HG03159 (cell line): ENCODE measurements at regions not wholly inside any gene's neighbourhood (a gene's known extent, or its start where the extent isn't known, plus 50 kb on each side); places are given as distances from the start of the nearest gene placed in this dataset.

Experiments used
- ATAC-seq: cut with Tn5 transposase; IDR thresholded peaks from one replicate; pipeline ENCODE4 v1.9.1; 2021; ENCODE audit warnings: mild to moderate bottlenecking, moderate library complexity; ENCODE audit not compliant: unreplicated experiment

DNA sequence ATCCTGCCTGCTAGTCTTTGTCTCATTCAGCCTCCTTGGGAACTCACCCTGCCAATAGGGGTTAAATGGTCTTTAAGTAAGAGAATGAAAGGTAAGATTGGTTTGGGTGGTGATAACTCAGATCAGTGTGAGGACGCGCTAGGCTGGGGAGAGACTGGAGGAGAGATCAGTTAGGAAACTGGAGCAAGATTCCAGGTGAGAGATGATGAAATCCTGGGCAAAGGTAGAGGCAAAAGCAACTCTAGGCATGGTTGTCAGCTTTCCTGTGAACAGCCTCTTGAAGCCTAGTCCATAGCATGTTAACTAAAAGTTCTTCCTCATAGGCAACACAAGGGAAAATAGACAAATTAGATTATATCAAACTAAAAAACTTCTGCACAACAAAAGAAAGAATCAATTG is 145.2 kb upstream of the ANKRD28 start:
- no peak for ATAC-seq

DNA sequence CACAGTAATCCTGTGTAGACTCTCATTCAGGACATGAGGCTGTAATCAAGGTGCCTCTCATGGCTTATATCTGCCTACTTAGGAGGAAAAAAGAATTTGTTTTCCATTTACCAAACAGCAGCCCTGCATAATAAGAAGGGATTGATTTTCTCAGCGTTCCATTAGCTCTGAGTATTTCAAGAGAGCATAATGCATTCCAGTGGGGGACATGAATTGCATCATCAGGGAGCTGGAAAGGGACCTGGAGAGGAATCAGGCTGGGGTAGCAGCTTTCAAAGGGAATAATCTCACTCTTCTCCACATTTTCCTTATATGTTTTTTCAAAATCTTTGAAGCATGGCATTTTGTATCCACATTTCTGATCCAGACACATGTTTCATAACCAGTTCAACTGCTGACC is 150.6 kb upstream of the ANKRD28 start:
- ATAC-seq, result no peak

GRCh38 chr3:15952543-15953175 is 154.9 kb upstream of the ANKRD28 start:
- ATAC-seq, result no peak

- ATAC-seq, result no peak
Measured at GRCh38 chr3:15953841-15954240, 156.1 kb upstream of the ANKRD28 start.

- no peak for ATAC-seq
Measured at GRCh38 chr3:15955968-15956367, 158.2 kb upstream of the ANKRD28 start.

- no peak for ATAC-seq
Measured at GRCh38 chr3:15958692-15959433, 161.1 kb upstream of the ANKRD28 start.

DNA sequence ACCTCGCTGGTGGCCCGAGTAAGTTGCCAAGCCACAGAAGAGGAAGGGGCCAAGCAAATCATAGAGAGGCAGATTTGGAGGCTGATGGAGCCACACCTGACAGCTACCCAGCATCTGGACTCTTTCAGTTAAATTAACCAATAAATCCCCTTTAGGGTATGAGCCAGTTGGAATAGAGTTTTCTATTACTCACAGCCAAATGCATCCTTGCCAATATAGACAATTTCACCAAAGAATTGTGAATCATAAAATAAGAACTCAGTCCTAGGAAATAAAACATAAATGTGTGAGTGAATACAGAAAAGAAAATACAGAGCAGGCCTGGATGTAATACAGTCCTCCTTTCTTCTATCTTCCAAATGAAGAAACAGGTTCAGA is 161.6 kb upstream of the ANKRD28 start:
- no peak for ATAC-seq

GRCh38 chr3:15964605-15965442 is 167.0 kb upstream of the ANKRD28 start:
- no peak for ATAC-seq

DNA sequence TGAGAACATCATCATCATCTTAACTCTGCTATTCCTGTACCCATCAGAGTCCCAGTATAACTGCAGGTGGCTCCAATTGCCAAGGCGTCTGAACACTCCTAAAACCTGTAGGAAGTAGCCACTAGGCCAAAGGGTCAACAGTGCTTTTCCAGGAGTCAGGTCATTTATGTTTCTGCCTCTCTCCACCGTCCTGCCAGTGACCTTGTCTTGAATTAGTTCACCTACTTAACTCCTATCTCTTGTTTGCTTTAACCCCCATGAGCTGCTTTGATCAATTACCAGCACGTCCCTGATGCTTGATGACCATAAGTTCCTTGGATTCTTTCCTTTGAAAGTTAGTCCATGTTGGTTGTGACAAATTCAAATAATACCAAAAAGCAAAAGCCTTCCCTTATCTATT is 169.8 kb upstream of the ANKRD28 start:
- no peak for ATAC-seq

DNA sequence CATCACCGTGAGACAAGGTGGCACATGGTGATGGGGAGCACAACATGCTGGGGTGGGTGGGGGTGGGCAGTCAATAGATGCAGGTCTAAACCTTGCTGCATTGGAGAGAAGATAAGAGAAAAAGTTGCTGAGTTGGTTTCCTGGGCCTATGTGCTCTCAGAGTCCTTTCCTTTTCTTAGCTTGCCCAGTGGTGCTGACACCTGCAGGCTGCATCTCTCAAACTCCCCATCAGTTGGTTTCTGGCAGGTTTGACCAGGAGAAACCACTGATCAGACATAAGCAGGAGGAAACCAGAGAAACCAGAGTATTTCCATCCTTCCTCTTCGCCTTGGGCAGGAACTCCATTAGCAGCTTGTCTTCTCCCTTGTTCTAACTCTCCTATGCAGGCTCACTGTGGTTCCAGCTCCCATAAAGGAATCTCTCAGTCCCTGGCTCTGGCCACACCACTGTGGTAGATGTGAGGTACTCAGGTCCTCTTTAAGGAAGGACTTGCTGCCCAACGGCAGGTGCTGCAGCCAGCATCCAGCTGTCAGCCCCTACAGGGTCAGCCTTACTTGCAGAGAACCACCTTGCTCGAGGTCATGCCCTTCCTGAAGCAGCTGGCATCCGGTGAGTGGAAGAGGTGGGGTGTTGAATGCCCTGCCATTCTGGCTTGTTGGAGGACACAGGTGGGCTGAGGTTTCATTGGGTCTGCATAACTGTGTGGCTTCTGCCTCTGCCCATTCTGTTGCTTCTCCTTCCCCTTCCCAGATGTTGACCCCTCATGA is 172.3 kb upstream of the ANKRD28 start:
- ATAC-seq, result no peak

DNA sequence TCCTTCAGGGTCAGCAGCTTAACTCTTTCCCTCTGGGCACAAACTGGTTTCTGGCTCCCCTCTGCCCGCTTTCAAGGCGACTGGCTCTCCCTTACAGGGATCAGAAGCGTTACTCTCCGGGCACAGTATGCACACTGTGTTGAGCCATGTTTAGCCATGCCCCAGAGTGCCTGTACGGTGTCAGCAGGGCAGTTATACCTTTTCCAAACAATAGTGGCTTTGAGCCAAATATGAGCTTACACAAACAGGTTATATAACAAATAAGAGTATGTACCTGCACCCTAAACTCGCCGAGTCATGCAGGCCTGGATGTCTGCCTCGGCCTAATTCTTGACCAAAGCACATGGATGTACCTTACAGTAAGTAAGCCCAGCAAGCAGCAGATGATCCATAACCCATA is 175.6 kb upstream of the ANKRD28 start:
- ATAC-seq, result no peak

DNA sequence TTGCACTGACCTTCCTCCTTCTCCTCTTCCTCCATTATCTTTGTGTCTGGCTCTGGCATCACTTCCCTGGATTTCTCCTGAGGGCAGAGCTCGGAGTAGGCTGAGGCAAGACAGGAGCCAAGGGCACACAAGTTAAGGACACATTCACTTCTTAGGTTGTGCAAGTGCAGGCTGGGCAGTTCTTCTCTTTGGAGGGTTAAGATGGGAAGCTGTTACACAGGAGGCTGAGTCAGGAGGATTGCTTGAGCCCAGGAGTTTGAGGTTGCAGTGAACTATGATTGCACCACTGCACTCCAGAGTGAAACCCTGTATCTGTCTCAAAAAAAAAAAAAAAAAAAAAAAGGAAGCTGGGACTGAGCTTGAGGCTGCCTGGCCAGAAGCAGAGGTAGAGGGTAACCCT is 176.2 kb upstream of the ANKRD28 start:
- no peak for ATAC-seq

GRCh38 chr3:15974647-15975046 is 176.9 kb upstream of the ANKRD28 start:
- ATAC-seq, result no peak

DNA sequence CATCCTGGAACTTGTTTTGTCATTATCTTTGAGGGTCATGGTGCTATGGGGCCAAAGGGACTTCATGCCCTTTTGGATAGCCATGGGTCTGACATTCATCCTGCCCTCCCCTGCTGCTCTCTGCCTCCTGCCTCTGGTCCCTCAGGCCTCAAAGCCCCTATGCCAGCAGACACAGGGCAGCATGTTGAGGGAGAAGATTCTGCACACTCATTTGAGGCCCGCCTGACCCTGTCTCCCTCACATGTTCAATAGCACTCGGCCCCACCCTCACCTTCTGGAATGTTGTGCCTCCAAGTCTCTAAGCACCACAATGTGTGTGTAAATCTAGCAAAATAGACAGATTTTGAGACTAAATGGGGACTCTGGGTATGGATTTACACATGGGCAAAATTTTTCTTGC is 178.7 kb upstream of the ANKRD28 start:
- ATAC-seq, result no peak

- ATAC-seq, result no peak
Measured at GRCh38 chr3:15977090-15977489, 179.3 kb upstream of the ANKRD28 start.

GRCh38 chr3:15977598-15978232 is 179.9 kb upstream of the ANKRD28 start:
- ATAC-seq, result no peak

DNA sequence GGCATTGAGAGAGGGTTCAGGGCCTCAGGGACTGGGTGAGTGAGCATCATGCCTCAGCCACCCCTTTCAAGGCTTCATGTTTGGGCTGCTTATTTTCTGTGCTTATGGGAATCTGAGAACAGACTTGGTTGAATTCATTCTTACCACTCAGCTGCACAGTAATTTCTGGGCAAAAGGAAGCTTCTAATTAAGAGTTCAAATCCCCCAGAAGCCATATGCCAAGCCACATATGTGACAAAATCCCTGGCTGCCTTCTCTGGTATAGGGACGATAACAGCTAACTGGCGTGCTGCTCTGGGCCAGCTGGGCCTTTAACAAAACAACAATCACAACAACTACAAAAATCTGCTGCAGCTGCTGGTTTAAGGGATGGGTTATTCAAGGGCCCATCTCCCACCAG is 181.0 kb upstream of the ANKRD28 start:
- no peak for ATAC-seq

- no peak for ATAC-seq
Measured at GRCh38 chr3:15979495-15979894, 181.7 kb upstream of the ANKRD28 start.

GRCh38 chr3:15979900-15980299 is 182.1 kb upstream of the ANKRD28 start:
- ATAC-seq, result no peak

DNA sequence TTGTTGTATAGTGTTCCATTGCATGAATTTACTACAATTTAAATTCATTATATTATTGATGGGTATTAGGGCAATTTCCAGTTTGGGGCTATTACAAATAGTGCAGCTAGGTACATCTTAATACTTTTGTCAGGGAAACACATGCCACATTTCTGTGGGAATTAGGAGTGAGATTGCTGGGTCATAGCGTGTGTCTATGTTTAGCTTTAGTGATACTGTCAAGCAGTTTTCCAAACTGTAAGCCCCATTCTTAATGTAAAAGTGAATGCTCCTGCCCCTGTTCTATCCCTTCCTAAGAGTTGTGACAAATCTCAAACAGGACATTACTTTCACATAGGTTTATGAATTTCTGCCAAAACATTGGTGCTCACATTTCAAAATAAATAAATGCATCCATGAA is 184.5 kb upstream of the ANKRD28 start:
- no peak for ATAC-seq
